IMR-90 (cell line): ENCODE measurements at regions not wholly inside any gene's neighbourhood (a gene's known extent, or its start where the extent isn't known, plus 50 kb on each side); places are given as distances from the start of the nearest gene placed in this dataset.

Experiments used
- ATAC-seq: fragments of 200-7000 bp; cut with Tn5 transposase; 2 replicates; pipeline ENCODE4 v1.9.1; 2020; ENCODE audit warnings: low read depth, mild to moderate bottlenecking, moderate library complexity
- BruUV-seq: library from RNA; stranded (reverse); fragments of 400-500 nt; replicated peaks from 2 replicates; lab custom pipeline; 2021; lab: Mats Ljungman, UMichigan
- CTCF ChIA-PET: fragments of 300-600 bp; formaldehyde crosslinking; extraction: SDS; loops from one replicate; lab custom pipeline; 2021; ENCODE audit warnings: antibody characterized with exemption; lab: Yijun Ruan, JAX
- POLR2A ChIA-PET: fragments of 300-600 bp; sonication (Branson Sonifier 250); formaldehyde crosslinking; loops from one replicate; lab custom pipeline; 2022; ENCODE audit warnings: antibody characterized with exemption; ENCODE audit not compliant: unreplicated experiment; lab: Charles Lee
- DNase-seq: peaks from one replicate; pipeline ENCODE4 v3.0.0; 2013
- H2AFZ ChIP-seq: replicated peaks from 2 replicates; pipeline ENCODE3; 2013; ENCODE audit warnings: low read length, mild to moderate bottlenecking; ENCODE audit not compliant: poor library complexity
- H2AK5ac ChIP-seq: 2 replicates; pipeline ENCODE4 v1.6.1; 2013; ENCODE audit warnings: low read depth, low read length, inconsistent platforms
- H2AK9ac ChIP-seq: replicated peaks from 2 replicates; pipeline ENCODE3; 2013; ENCODE audit warnings: mild to moderate bottlenecking, low read depth, low read length, moderate library complexity; ENCODE audit not compliant: poor library complexity
- H2BK120ac ChIP-seq: 2 replicates; pipeline ENCODE4 v1.6.1; 2013; ENCODE audit warnings: low read depth, low read length, inconsistent platforms
- H2BK15ac ChIP-seq: 3 replicates; pipeline ENCODE4 v1.6.1; 2013; ENCODE audit warnings: low read depth, low read length, inconsistent platforms
- H2BK20ac ChIP-seq: 2 replicates; pipeline ENCODE4 v1.6.1; 2013; ENCODE audit warnings: low read depth, mild to moderate bottlenecking, inconsistent platforms, low read length, moderate library complexity
- H2BK5ac ChIP-seq: 2 replicates; pipeline ENCODE4 v1.6.1; 2013; ENCODE audit warnings: mild to moderate bottlenecking, low read depth, low read length, inconsistent platforms; ENCODE audit not compliant: poor library complexity, severe bottlenecking
- H3K14ac ChIP-seq: replicated peaks from 2 replicates; pipeline ENCODE4 v1.6.1; 2013; ENCODE audit warnings: low read depth, low read length, inconsistent platforms
- H3K18ac ChIP-seq: 2 replicates; pipeline ENCODE4 v1.6.1; 2013; ENCODE audit warnings: low read depth, low read length, control low read depth
- H3K23ac ChIP-seq: 2 replicates; pipeline ENCODE4 v1.6.1; 2013; ENCODE audit warnings: low read depth, low read length, inconsistent platforms
- H3K27ac ChIP-seq: 2 replicates; pipeline ENCODE4 v1.5.1; 2013; ENCODE audit warnings: mild to moderate bottlenecking, control low read depth, low read length; ENCODE audit not compliant: insufficient read depth
- H3K27me3 ChIP-seq: 2 replicates; pipeline ENCODE4 v1.6.1; 2013; ENCODE audit warnings: low read length; ENCODE audit not compliant: control insufficient read depth, insufficient read depth
- H3K36me3 ChIP-seq: 2 replicates; pipeline ENCODE4 v1.6.1; 2013; ENCODE audit warnings: low read length, mixed read lengths; ENCODE audit not compliant: control insufficient read depth, insufficient read depth
- H3K4ac ChIP-seq: 2 replicates; pipeline ENCODE4 v1.6.1; 2013; ENCODE audit warnings: low read depth, low read length, inconsistent platforms
- H3K4me1 ChIP-seq: 2 replicates; pipeline ENCODE4 v1.6.1; 2013; ENCODE audit warnings: low read length, mixed read lengths; ENCODE audit not compliant: control insufficient read depth, insufficient read depth
- H3K4me2 ChIP-seq: 2 replicates; pipeline ENCODE4 v1.6.1; 2013; ENCODE audit warnings: low read depth, mild to moderate bottlenecking, control low read depth, low read length, moderate library complexity
- H3K4me3 ChIP-seq: 2 replicates; pipeline ENCODE4 v1.5.1; 2013; ENCODE audit warnings: low read depth, mild to moderate bottlenecking, control low read depth, low read length, moderate library complexity; ENCODE audit not compliant: insufficient read depth
- H3K56ac ChIP-seq: 2 replicates; pipeline ENCODE4 v1.6.1; 2013; ENCODE audit warnings: low read length, inconsistent platforms; ENCODE audit not compliant: insufficient read depth; ENCODE audit errors: extremely low read depth
- H3K79me1 ChIP-seq, 2 experiments: 2 replicates each; pipeline ENCODE4 v1.6.1; 2013; ENCODE audit warnings: low read length in 2 of 2, inconsistent platforms in 1 of 2, low read depth in 1 of 2
- H3K9ac ChIP-seq: 2 replicates; pipeline ENCODE4 v1.6.1; 2013; ENCODE audit warnings: low read depth, low read length, control low read depth
- H3K9me1 ChIP-seq: 2 replicates; pipeline ENCODE4 v1.6.1; 2013; ENCODE audit warnings: low read length, inconsistent platforms; ENCODE audit not compliant: insufficient read depth
- H3K9me3 ChIP-seq: 2 replicates; pipeline ENCODE4 v1.6.1; 2013; ENCODE audit warnings: low read length; ENCODE audit not compliant: control insufficient read depth, insufficient read depth
- H4K20me1 ChIP-seq: 2 replicates; pipeline ENCODE4 v1.6.1; 2013; ENCODE audit warnings: low read length, inconsistent platforms; ENCODE audit not compliant: insufficient read depth
- H4K5ac ChIP-seq: 2 replicates; pipeline ENCODE4 v1.6.1; 2013; ENCODE audit warnings: mild to moderate bottlenecking, low read depth, low read length, control low read depth
- H4K8ac ChIP-seq, 2 experiments: 2 replicates each; pipeline ENCODE4 v1.6.1; 2013; ENCODE audit warnings: low read depth in 2 of 2, low read length in 2 of 2, control low read depth in 1 of 2, inconsistent platforms in 1 of 2
- H4K91ac ChIP-seq: 2 replicates; pipeline ENCODE4 v1.6.1; 2013; ENCODE audit warnings: low read depth, low read length, inconsistent platforms; ENCODE audit not compliant: insufficient read depth
- BHLHE40 ChIP-seq: fragments of 150-350 bp; IDR thresholded peaks from 2 replicates; pipeline ENCODE4 v1.6.1; 2016; ENCODE audit warnings: mild to moderate bottlenecking, low read depth, low read length
- CEBPB ChIP-seq: IDR thresholded peaks from 2 replicates; pipeline ENCODE4 v1.6.1; 2012; ENCODE audit warnings: low read depth, low read length, improper control_type of control experiment
- CHD1 ChIP-seq: IDR thresholded peaks from 2 replicates; pipeline ENCODE4 v1.6.1; 2012; ENCODE audit warnings: low read depth, low read length, improper control_type of control experiment
- CTCF ChIP-seq: conservative IDR thresholded peaks from 2 replicates; pipeline ENCODE4 v1.5.1; 2012; ENCODE audit warnings: mild to moderate bottlenecking, low read depth, low read length, improper control_type of control experiment
- ELK1 ChIP-seq: fragments of 150-350 bp; IDR thresholded peaks from 2 replicates; pipeline ENCODE4 v1.6.1; 2016; ENCODE audit warnings: low read depth, mild to moderate bottlenecking, low read length, moderate library complexity, borderline replicate concordance
- FOS ChIP-seq: fragments of 150-350 bp; IDR thresholded peaks from 2 replicates; pipeline ENCODE4 v1.6.1; 2016; ENCODE audit warnings: low read depth, low read length
- MAFK ChIP-seq: IDR thresholded peaks from 2 replicates; pipeline ENCODE4 v1.6.1; 2012; ENCODE audit warnings: low read depth, low read length, improper control_type of control experiment
- MAZ ChIP-seq: IDR thresholded peaks from 2 replicates; pipeline ENCODE4 v1.6.1; 2012; ENCODE audit warnings: low read depth, mild to moderate bottlenecking, low read length, improper control_type of control experiment, moderate library complexity, borderline replicate concordance
- POLR2A ChIP-seq: IDR thresholded peaks from 2 replicates; pipeline ENCODE4 v1.6.1; 2012; ENCODE audit warnings: mild to moderate bottlenecking, low read depth, low read length
- RAD21 ChIP-seq: IDR thresholded peaks from 2 replicates; pipeline ENCODE4 v1.6.1; 2012; ENCODE audit warnings: low read length, improper control_type of control experiment
- RCOR1 ChIP-seq: IDR thresholded peaks from 2 replicates; pipeline ENCODE4 v1.6.1; 2012; ENCODE audit warnings: mild to moderate bottlenecking, low read length, improper control_type of control experiment; ENCODE audit not compliant: insufficient replicate concordance
- RFX5 ChIP-seq: IDR thresholded peaks from 2 replicates; pipeline ENCODE4 v1.8.0; 2012; ENCODE audit warnings: low read depth, mild to moderate bottlenecking, low read length, moderate library complexity
- SMC3 ChIP-seq: fragments of 150-350 bp; IDR thresholded peaks from 2 replicates; pipeline ENCODE4 v1.6.1; 2016; ENCODE audit warnings: low read depth, mild to moderate bottlenecking, antibody characterized with exemption, low read length, moderate library complexity
- USF2 ChIP-seq: fragments of 150-350 bp; IDR thresholded peaks from 2 replicates; pipeline ENCODE4 v1.6.1; 2017; ENCODE audit warnings: mild to moderate bottlenecking, antibody characterized with exemption, low read length, low read depth
- WGBS, 2 experiments: methylation state at CpG; one replicate each; pipeline versions ENCODE4 v1.1.5 to v1.1.7; 2013; ENCODE audit warnings: missing lambda C conversion rate in 2 of 2; ENCODE audit not compliant: insufficient read length in 1 of 2; ENCODE audit errors: extremely low coverage in 2 of 2; 5-methylcytosine and 5-hydroxymethylcytosine counted together
- dilution Hi-C: fragments of 300-500 bp; cut with HindIII; formaldehyde crosslinking; loops from one replicate; pipeline ENCODE4 v1.14.3; 2018; ENCODE audit warnings: low sequenced_read_pairs; ENCODE audit not compliant: unreplicated experiment
- in situ Hi-C: fragments of 300-500 bp; cut with MboI; formaldehyde crosslinking; loops from 3 replicates; pipeline ENCODE4 v1.14.3; 2019; ENCODE audit warnings: low sequenced_read_pairs, inconsistent platforms, mixed read lengths
- intact Hi-C: fragments of 100-400 bp; cut with micrococcal nuclease; formaldehyde crosslinking; loops from 2 replicates; pipeline ENCODE4 v1.10.0; 2022

- BruUV-seq, result no TSS peak
- Histone ChIP-seq H4K8ac (no peak overlapping the region), H2BK15ac (no peak overlapping the region), H3K9me1 (no peaks in the 10 kb centered on the region; the same call in 1 of the 2 replicates), H3K36me3 (no peaks in the 10 kb centered on the region), H3K14ac (no peak overlapping the region), H2BK20ac (no peak overlapping the region), H3K4ac (no peak overlapping the region), H3K4me3 (no peak overlapping the region), H2BK120ac (no peak overlapping the region), H3K27ac (no peak overlapping the region), H3K23ac (no peak overlapping the region), H2BK5ac (no peak overlapping the region), H2AFZ (no peak overlapping the region), H4K91ac (no peak overlapping the region), H3K9me3 (no peaks in the 10 kb centered on the region), H3K4me1 (peaks cover 5% of the 10 kb centered on the region; the same call in 1 of the 2 replicates), H4K20me1 (no peaks in the 10 kb centered on the region), H3K79me1 (no peaks in the 10 kb centered on the region), H2AK9ac (no peak overlapping the region), H3K56ac (no peak overlapping the region), H2AK5ac (no peak overlapping the region), H4K5ac (no peak overlapping the region), H3K9ac (no peak overlapping the region), H3K18ac (no peak overlapping the region), H3K27me3 (no peaks in the 10 kb centered on the region), H3K4me2 (no peak overlapping the region)
- ChIA-PET CTCF (no interaction called here), POLR2A (no interaction called here)
- ATAC-seq (no peak), DNase-seq (peak; percentile 28)
- TF ChIP-seq MAFK (no peak), FOS (no peak), MAZ (no peak), RCOR1 (no peak), POLR2A (no peak), BHLHE40 (no peak), CTCF (no peak), USF2 (no peak), CHD1 (no peak), RFX5 (no peak), SMC3 (no peak), ELK1 (no peak), CEBPB (no peak), RAD21 (no peak)
- in situ Hi-C loops, result no loop called here
- intact Hi-C loops, result no loop called here
- no CpG with 5 or more reads among the region's 1 CpG for WGBS, 2 experiments
- dilution Hi-C loops, result no loop called here
These were observed 405.6 kb downstream of the PLPP3 start for GRCh38 chr1:56173736-56174135.
